ENCODE measurements at regions not wholly inside any gene's neighbourhood (a gene's known extent, or its start where the extent isn't known, plus 50 kb on each side); places are given as distances from the start of the nearest gene placed in this dataset.

- Histone ChIP-seq H3K36me3 (ENCODE audit: insufficient read depth) (no peaks in the 10 kb centered on the region; the same call in 1 of the 2 replicates), H3K79me2 (replicated peaks; ENCODE audit: insufficient read depth) (no peaks in the 10 kb centered on the region), H3K27ac (ENCODE audit: low read depth) (no peak overlapping the region), H3K27me3 (ENCODE audit: insufficient read depth) (no peaks in the 10 kb centered on the region), H3K4me3 (no peak overlapping the region), H3K9me2 (ENCODE audit: insufficient read depth) (peaks cover 36% of the 10 kb centered on the region), H3K4me1 (ENCODE audit: insufficient read depth) (no peaks in the 10 kb centered on the region), H2AFZ (peak overlapping the region; percentile 74; the same call in 1 of the 2 replicates), H3K4me2 (no peak overlapping the region), H4K20me1 (replicated peaks; ENCODE audit: insufficient read depth) (no peaks in the 10 kb centered on the region), H3F3A (replicated peaks; ENCODE audit: low read depth) (no peaks in the 10 kb centered on the region)
- Mint-ChIP-seq H3K27ac (no peak overlapping the region), H3K9me3 (no peaks in the 10 kb centered on the region), H3K27me3 (ENCODE audit: insufficient read depth, low read depth, poor library complexity) (peaks cover 2% of the 10 kb centered on the region), H3K4me3 (no peak overlapping the region), H3K36me3 (ENCODE audit: low read depth) (no peaks in the 10 kb centered on the region; the same call in 2 of the 3 replicates), H3K4me1 (no peaks in the 10 kb centered on the region)
- TF ChIP-seq EZH2 (IDR thresholded peaks at IDR 0.05; ENCODE audit: low read depth, unreplicated experiment) (no peak), CREB1 (CRISPR knock-in tag; IDR thresholded peaks at IDR 0.05; ENCODE audit: low read depth) (no peak), REST (IDR thresholded peaks at IDR 0.05; ENCODE audit: unreplicated experiment) (no peak), CTCF (conservative IDR thresholded peaks at IDR 0.05; ENCODE audit: low read depth in 2 of 2) (no peak), EZH2phosphoT487 (IDR thresholded peaks at IDR 0.05; ENCODE audit: unreplicated experiment) (no peak), STAT1 (IDR thresholded peaks at IDR 0.05; ENCODE audit: unreplicated experiment) (no peak), NANOG (IDR thresholded peaks at IDR 0.05; ENCODE audit: borderline replicate concordance) (no peak), ETS1 (IDR thresholded peaks at IDR 0.05) (no peak), ZNF114 (CRISPR knock-in tag; IDR thresholded peaks at IDR 0.05) (no peak), ZNF331 (CRISPR knock-in tag; IDR thresholded peaks at IDR 0.05; ENCODE audit: low read depth) (no peak), ZNF462 (CRISPR knock-in tag; IDR thresholded peaks at IDR 0.05) (no peak), JUNB (IDR thresholded peaks at IDR 0.05; ENCODE audit: unreplicated experiment) (no peak), POLR2AphosphoS5 (IDR thresholded peaks at IDR 0.05; ENCODE audit: low read depth) (no peak)
- DNase-seq (ENCODE audit: low spot score) (no peak), ATAC-seq (no peak)
Measured at GRCh38 chr2:151032741-151033191, 228.9 kb downstream of the RBM43 start.

Data from GM23338 (cell line).